HG02798 (cell line): ENCODE measurements at regions not wholly inside any gene's neighbourhood (a gene's known extent, or its start where the extent isn't known, plus 50 kb on each side); places are given as distances from the start of the nearest gene placed in this dataset.
"Not testable (repeated sequence)": the region's sequence is repeated elsewhere in the genome, so short reads cannot be mapped to it uniquely, and the experiment has no call there.

Experiments used
- ATAC-seq: cut with Tn5 transposase; IDR thresholded peaks from one replicate; pipeline ENCODE4 v1.9.1; 2021; ENCODE audit warnings: mild to moderate bottlenecking; ENCODE audit not compliant: unreplicated experiment, poor library complexity

- no peak for ATAC-seq
These were observed 1185.2 kb upstream of the CELF4 start for GRCh38 chr18:38750751-38751150.

GRCh38 chr18:38747153-38747552, 1181.6 kb upstream of the CELF4 start:
- ATAC-seq: no peak

GRCh38 chr18:38720181-38720580, 1154.6 kb upstream of the CELF4 start:
- ATAC-seq: not testable (repeated sequence)

DNA sequence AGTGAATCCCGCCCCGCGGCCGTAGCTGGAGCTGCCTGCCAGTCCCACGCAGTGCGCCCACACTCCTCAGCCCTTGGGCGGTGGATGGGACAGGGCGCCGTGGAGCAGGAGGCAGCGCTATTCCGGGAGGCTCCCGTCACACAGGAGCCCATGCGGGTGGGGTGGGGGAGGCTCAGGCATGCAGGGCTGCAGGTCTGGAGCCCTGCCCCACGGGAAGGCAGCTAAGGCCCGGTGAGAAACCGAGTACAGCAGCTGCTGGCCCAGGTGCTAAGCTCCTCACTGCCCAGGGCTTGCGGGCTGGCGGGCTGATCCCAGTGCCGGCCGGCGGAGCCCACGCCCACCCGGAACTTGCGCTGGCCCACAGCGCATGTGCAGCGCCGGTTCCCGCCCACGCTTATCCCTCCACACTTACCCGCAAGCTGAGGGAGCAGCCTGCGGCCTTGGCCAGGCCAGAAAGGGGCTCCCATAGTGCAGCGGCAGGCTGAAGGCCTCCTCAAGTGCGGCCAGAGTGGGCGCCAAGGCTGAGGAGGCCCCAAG, 1152.8 kb upstream of the CELF4 start:
- no peak for ATAC-seq

- ATAC-seq: no peak
These were observed 1143.5 kb upstream of the CELF4 start for GRCh38 chr18:38709122-38709521.

DNA sequence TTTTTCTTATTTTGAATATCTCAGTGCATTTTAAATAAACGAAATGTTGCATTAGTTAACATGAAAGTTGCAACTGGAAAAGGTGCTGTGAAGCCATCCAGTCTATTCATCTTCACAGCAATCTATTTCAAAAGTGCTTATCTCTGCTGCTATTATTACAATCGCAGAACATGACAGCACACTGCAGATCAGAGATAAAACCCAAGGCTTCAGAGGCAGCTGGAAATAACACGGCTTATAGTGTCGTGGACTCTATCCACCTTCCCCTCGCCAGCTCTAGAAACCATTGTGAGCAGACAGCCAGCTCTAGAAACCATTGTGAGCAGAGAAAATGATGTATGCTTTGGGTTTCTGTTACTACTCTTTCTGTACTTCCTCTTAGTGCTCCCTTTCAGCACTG, 1140.8 kb upstream of the CELF4 start:
- no peak for ATAC-seq

GRCh38 chr18:38698088-38698487, 1132.5 kb upstream of the CELF4 start:
- no peak for ATAC-seq

GRCh38 chr18:38695559-38696280, 1130.1 kb upstream of the CELF4 start:
- no peak for ATAC-seq

DNA sequence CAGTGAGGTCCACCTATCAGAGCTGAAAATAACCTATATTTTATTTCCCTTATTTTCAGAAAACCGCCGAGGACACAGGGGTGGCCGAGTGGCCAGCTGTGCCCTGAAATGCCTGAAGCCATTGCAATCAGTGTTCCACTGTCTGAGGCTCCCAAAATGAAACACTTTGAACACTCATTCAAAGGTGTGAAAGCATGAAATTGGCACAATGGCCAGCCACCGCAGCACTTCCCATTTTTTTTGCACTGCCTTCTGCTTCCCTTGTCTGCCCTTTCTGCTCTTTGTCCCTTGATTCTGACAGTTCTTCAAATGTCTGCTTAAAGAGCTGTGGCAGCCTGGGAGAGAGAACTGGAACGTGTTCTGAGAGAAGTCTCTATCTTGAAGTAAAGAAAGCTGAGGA, 1127.5 kb upstream of the CELF4 start:
- ATAC-seq: no peak

GRCh38 chr18:38690626-38691025, 1125.0 kb upstream of the CELF4 start:
- no peak for ATAC-seq

DNA sequence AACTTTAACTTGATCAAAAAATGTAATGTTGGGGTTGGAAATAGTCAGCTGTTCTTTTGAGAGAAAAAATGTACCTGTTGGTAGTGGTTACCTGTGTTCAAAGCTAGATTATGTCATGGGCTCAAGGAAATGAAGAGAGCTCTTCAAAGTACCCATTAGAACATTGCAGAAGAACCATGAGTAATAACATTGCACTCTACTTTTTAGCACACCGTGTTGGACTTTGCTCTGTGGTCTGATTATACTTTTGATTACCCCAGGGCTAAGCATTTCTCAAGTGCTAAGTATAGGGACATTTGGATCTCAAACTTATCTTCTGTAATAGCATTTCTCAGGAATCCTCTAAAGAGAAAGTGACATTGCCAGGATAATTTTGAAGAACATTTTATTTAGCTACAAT, 1122.8 kb upstream of the CELF4 start:
- no peak for ATAC-seq

GRCh38 chr18:38670486-38670885, 1104.9 kb upstream of the CELF4 start:
- no peak for ATAC-seq

GRCh38 chr18:38664929-38665328, 1099.3 kb upstream of the CELF4 start:
- ATAC-seq: no peak

- no peak for ATAC-seq
These were observed 1098.1 kb upstream of the CELF4 start for GRCh38 chr18:38663682-38664081.

- ATAC-seq: no peak
These were observed 1097.7 kb upstream of the CELF4 start for GRCh38 chr18:38663270-38663669.

DNA sequence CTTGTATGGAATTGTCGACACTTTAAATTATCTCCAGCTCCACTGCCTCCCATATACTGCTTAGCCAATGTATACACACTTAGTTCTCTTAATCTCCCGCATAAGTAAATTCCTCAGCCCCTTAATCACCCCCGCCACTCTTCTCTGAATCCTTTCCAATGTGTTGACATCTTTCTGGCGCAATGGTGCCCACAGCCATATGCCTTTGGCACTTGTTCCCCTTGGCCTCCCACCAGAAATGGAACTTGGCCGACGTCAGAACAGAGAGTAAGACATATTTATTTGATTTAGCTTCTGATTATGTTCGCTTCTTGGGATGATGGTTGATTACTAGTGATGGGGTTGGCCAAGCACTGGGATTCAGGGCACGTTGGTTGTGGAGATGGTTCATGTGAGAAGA, 1089.3 kb upstream of the CELF4 start:
- ATAC-seq: no peak

DNA sequence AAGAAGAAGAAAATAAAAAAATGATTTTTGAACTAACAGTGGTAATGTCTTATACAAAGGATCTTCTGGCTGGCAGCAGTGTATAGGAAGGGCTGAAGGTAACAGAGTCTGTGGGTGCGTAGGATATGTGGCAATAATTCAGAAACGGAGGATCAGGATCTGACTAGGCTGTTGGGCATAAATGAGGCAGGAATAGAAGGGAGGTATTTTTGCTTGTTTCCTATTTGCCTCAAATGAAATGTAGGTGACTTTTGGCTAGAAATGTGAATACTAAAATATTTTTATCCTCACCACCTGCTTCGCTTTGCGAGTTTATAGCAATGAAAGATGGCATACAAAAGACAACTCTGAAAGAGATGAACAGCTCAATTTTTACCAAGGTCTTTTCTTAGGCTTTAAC, 1086.1 kb upstream of the CELF4 start:
- ATAC-seq: no peak

- ATAC-seq: no peak
These were observed 1082.6 kb upstream of the CELF4 start for GRCh38 chr18:38648179-38648578.

DNA sequence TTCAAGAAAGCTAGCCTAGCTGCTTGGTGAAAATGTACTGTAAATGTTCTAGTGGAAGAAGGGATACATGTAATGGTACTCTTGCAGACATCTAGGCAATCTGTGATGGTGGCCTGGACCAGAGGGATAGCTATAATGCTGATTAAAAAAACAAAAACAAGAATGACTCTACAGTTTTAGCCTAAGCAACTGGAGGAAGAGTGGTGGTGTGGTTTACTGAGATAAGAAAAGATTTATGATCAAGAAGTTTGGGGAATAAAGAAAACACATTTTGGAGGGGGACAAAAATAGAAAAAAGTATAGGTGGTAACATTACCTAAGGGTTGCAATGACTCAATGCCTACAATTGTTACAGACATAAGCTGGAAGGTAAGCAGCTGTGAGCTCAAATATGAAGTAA, 1080.7 kb upstream of the CELF4 start:
- ATAC-seq: no peak

GRCh38 chr18:38644875-38645641, 1079.5 kb upstream of the CELF4 start:
- no peak for ATAC-seq

GRCh38 chr18:38642711-38643110, 1077.1 kb upstream of the CELF4 start:
- ATAC-seq: no peak

DNA sequence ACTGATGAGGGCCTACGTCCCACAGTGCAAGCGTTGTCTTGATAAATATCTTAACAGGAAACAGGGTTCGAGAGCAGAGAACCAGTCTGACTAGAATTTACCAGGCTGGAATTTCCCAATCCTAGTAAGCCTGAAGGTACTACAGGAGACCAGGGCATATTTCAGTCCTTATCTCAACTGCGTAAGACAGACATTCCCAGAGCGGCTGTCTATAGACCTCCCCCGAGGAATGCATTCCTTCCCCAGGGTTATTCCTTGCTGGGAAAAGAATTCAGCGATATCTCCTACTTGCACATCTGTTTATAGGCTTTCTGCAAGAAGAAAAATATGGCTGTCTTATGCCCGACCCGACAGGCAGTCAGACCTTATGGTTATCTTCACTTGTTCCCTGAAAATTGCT, 1074.1 kb upstream of the CELF4 start:
- not testable (repeated sequence) for ATAC-seq
